Body of pancreas (tissue), 4 donors: ENCODE measurements at regions not wholly inside any gene's neighbourhood (a gene's known extent, or its start where the extent isn't known, plus 50 kb on each side); places are given as distances from the start of the nearest gene placed in this dataset.

ENCODE experiments used
- ATAC-seq: fragments of 150-250 bp; one replicate; pipeline ENCODE4 v1.9.1; 2016
- DNase-seq, 4 donors: peaks; one replicate each; pipeline ENCODE4 v3.0.0-alpha.2; 2019
- H3K27ac ChIP-seq, 4 donors: fragments of 200-600 bp; sonication (generic); 1 replicate in 3 of 4; 2 replicates in 1 of 4; pipeline versions ENCODE4 v1.5.1 to v1.6.1; 2016 to 2019; ENCODE audit warnings: mild to moderate bottlenecking in 1 of 4, mixed read lengths in 1 of 4, moderate library complexity in 1 of 4
- H3K27me3 ChIP-seq, 2 donors: fragments of 200-600 bp; sonication (generic); one replicate each; pipeline ENCODE4 v1.6.0; 2016; ENCODE audit warnings: mild to moderate bottlenecking in 1 of 2
- H3K36me3 ChIP-seq, 2 donors: fragments of 200-600 bp; sonication (generic); replicated peaks in 1 of 2; 2 replicates each; pipeline ENCODE4 v1.5.1; 2016; ENCODE audit warnings: low read depth in 2 of 2; ENCODE audit not compliant: insufficient read depth in 1 of 2
- H3K4me1 ChIP-seq: fragments of 200-600 bp; sonication (generic); one replicate; pipeline ENCODE4 v1.6.0; 2016
- H3K4me3 ChIP-seq, 2 donors: fragments of 200-600 bp; sonication (generic); 1 replicate in 1 of 2; 2 replicates in 1 of 2; pipeline ENCODE4 v1.5.1; 2016 to 2019
- H3K9me3 ChIP-seq, 3 donors: fragments of 200-600 bp; sonication (generic); 1 replicate in 2 of 3; 2 replicates in 1 of 3; pipeline ENCODE4 v1.5.1; 2016
- POLR2A ChIP-seq, 3 donors: fragments of 450-650 bp; IDR thresholded peaks; one replicate each; pipeline ENCODE4 v1.6.1; 2016; ENCODE audit warnings: antibody characterized with exemption in 3 of 3, mild to moderate bottlenecking in 2 of 3
- WGBS, 2 donors: methylation state at CpG; one replicate each; pipeline ENCODE4 v1.1.5; 2017; 5-methylcytosine and 5-hydroxymethylcytosine counted together
- intact Hi-C: fragments of 100-400 bp; cut with DNase I; formaldehyde crosslinking; loops from one replicate; pipeline ENCODE4 v1.15.1; 2023
- TF ChIP-seq, protein P1 (sequence below), 7 experiments: fragments of 450-650 bp in 4 of 7; fragments of 200-600 bp in 3 of 7; sonication (generic) in 3 of 7; IDR thresholded peaks; one replicate each; pipeline ENCODE4 v1.5.1; 2016 to 2019; ENCODE audit warnings: antibody characterized with exemption in 7 of 7

GRCh38 chr2:40548521-40548920 lies 96.6 kb upstream of the SLC8A1 start:
- Histone ChIP-seq H3K4me1 (no peaks in the 10 kb centered on the region), H3K27ac (no peak overlapping the region), H3K36me3 (no peaks in the 10 kb centered on the region), H3K4me3 (no peak overlapping the region), H3K9me3 (no peaks in the 10 kb centered on the region), H3K27me3 (no peaks in the 10 kb centered on the region)
- DNase-seq (no peak), ATAC-seq (no peak)
- intact Hi-C loops = no loop called here
- TF ChIP-seq, protein P1, sequence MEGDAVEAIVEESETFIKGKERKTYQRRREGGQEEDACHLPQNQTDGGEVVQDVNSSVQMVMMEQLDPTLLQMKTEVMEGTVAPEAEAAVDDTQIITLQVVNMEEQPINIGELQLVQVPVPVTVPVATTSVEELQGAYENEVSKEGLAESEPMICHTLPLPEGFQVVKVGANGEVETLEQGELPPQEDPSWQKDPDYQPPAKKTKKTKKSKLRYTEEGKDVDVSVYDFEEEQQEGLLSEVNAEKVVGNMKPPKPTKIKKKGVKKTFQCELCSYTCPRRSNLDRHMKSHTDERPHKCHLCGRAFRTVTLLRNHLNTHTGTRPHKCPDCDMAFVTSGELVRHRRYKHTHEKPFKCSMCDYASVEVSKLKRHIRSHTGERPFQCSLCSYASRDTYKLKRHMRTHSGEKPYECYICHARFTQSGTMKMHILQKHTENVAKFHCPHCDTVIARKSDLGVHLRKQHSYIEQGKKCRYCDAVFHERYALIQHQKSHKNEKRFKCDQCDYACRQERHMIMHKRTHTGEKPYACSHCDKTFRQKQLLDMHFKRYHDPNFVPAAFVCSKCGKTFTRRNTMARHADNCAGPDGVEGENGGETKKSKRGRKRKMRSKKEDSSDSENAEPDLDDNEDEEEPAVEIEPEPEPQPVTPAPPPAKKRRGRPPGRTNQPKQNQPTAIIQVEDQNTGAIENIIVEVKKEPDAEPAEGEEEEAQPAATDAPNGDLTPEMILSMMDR (IDR thresholded peaks at IDR 0.05) = no peak
- no peak for TF ChIP-seq POLR2A (IDR thresholded peaks at IDR 0.05)
- WGBS, 2 donors = 84 to 85% methylated on average over 1 of the region's 1 CpG

GRCh38 chr2:40550085-40550484 lies 98.2 kb upstream of the SLC8A1 start:
- WGBS, 2 donors = 73 to 91% methylated on average over 1 of the region's 1 CpG
- intact Hi-C loops = no loop called here
- Histone ChIP-seq H3K9me3 (no peaks in the 10 kb centered on the region), H3K4me1 (no peaks in the 10 kb centered on the region), H3K36me3 (no peaks in the 10 kb centered on the region), H3K27me3 (no peaks in the 10 kb centered on the region), H3K4me3 (no peak overlapping the region), H3K27ac (no peak overlapping the region)
- DNase-seq (no peak), ATAC-seq (no peak)
- no peak for TF ChIP-seq POLR2A (IDR thresholded peaks at IDR 0.05)
- TF ChIP-seq, protein P1 (IDR thresholded peaks at IDR 0.05) = no peak

GRCh38 chr2:40551081-40551480 lies 99.2 kb upstream of the SLC8A1 start:
- no peak overlapping the region for H3K4me3 ChIP-seq
- DNase-seq (no peak), ATAC-seq (no peak)
- intact Hi-C loops = no loop called here
- no peaks in the 10 kb centered on the region for H3K9me3 ChIP-seq
- no peaks in the 10 kb centered on the region for H3K4me1 ChIP-seq
- no peaks in the 10 kb centered on the region for H3K36me3 ChIP-seq
- WGBS, 2 donors = 54 to 63% methylated on average over 3 of the region's 3 CpGs
- TF ChIP-seq POLR2A (IDR thresholded peaks at IDR 0.05) = no peak
- TF ChIP-seq, protein P1 (IDR thresholded peaks at IDR 0.05) = no peak
- no peaks in the 10 kb centered on the region for H3K27me3 ChIP-seq
- no peak overlapping the region for H3K27ac ChIP-seq

GRCh38 chr2:40554665-40555294 lies 102.9 kb upstream of the SLC8A1 start:
- no peak for ATAC-seq
- no peaks in the 10 kb centered on the region for H3K27me3 ChIP-seq
- no peak overlapping the region for H3K4me3 ChIP-seq
- H3K36me3 ChIP-seq = no peaks in the 10 kb centered on the region
- no peaks in the 10 kb centered on the region for H3K4me1 ChIP-seq
- H3K9me3 ChIP-seq = no peaks in the 10 kb centered on the region
- TF ChIP-seq, protein P1 (IDR thresholded peaks at IDR 0.05) = peak; percentile 49 to 71 (median 62)
- no peak for TF ChIP-seq POLR2A (IDR thresholded peaks at IDR 0.05)
- intact Hi-C loops = no loop called here
- peak; percentile 49 to 76 (median 62) for DNase-seq
- H3K27ac ChIP-seq = no peak overlapping the region
- WGBS, 2 donors = 48 to 51% methylated on average over 5 of the region's 5 CpGs

DNA sequence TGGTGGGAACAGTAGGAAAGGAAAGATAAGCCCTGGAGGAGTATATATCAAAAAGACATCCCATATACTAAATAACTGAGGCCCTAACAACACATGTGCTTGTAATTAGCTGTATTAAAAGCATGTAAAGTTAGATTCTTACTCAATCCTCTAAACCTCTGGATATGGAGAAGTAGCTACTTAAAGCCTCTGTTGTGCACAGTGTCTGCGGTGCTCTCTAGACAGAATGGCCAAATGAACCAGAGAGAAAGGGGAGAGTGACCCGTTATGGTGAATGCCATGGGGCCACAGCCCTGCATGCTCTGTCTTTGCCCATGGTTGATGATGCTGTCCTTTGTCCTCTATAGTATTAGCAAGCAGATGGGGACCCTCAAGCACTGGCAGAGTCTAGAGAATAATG lies 104.4 kb upstream of the SLC8A1 start:
- DNase-seq (no peak), ATAC-seq (no peak)
- 32 to 36% methylated on average over 2 of the region's 2 CpGs for WGBS, 2 donors
- Histone ChIP-seq H3K36me3 (no peaks in the 10 kb centered on the region), H3K27ac (no peak overlapping the region), H3K27me3 (no peaks in the 10 kb centered on the region), H3K9me3 (no peaks in the 10 kb centered on the region), H3K4me1 (no peaks in the 10 kb centered on the region), H3K4me3 (no peak overlapping the region)
- TF ChIP-seq, protein P1 (IDR thresholded peaks at IDR 0.05) = no peak
- no peak for TF ChIP-seq POLR2A (IDR thresholded peaks at IDR 0.05)
- intact Hi-C loops = no loop called here
